ENCODE measurements at regions not wholly inside any gene's neighbourhood (a gene's known extent, or its start where the extent isn't known, plus 50 kb on each side); places are given as distances from the start of the nearest gene placed in this dataset.

GRCh38 chr5:155504606-155505005 is 491.1 kb downstream of the KIF4B start:
- Histone ChIP-seq H3K27ac (no peak overlapping the region), H3K4me1 (no peaks in the 10 kb centered on the region), H3K4me3 (no peak overlapping the region), H3K9me3 (no peaks in the 10 kb centered on the region), H3K4me2 (no peak overlapping the region)
- DNase-seq (ENCODE audit: low read depth in 1 of 2, low spot score in 1 of 2) = no peak
- ChIA-PET CTCF (no interaction called here), POLR2A (no interaction called here)
- no peak for ATAC-seq
- no peak for TF ChIP-seq CTCF (IDR thresholded peaks at IDR 0.05)
- no peak for FAIRE-seq
- WGBS (ENCODE audit: missing lambda C conversion rate) = 0% methylated on average over 1 of the region's 1 CpG

GRCh38 chr5:155507363-155507762 is 493.8 kb downstream of the KIF4B start:
- no peak for ATAC-seq
- POLR2A ChIA-PET = no interaction called here
- FAIRE-seq = no peak
- Histone ChIP-seq H3K9me3 (no peaks in the 10 kb centered on the region), H3K4me3 (no peak overlapping the region), H3K4me1 (no peaks in the 10 kb centered on the region), H3K4me2 (no peak overlapping the region), H3K27ac (no peak overlapping the region)
- CTCF ChIA-PET = interaction anchor here (0.7 kb wide), 1 partner anchor 535 kb away, joined by 4 read pairs; no protein-coding TSS in a partner anchor
- no peak for DNase-seq (ENCODE audit: low read depth in 1 of 2, low spot score in 1 of 2)
- TF ChIP-seq ATOH8 (CRISPR knock-in tag; IDR thresholded peaks at IDR 0.05; ENCODE audit: low read depth) (no peak), CBX8 (IDR thresholded peaks at IDR 0.05) (no peak), GATA3 (IDR thresholded peaks at IDR 0.05; ENCODE audit: borderline replicate concordance) (no peak), MAX (IDR thresholded peaks at IDR 0.05) (no peak), MYC (IDR thresholded peaks at IDR 0.05; ENCODE audit: borderline replicate concordance, low read length) (no peak), KDM1A (IDR thresholded peaks at IDR 0.05; ENCODE audit: low read depth) (no peak), POLR2A (IDR thresholded peaks at IDR 0.05; ENCODE audit: low read length) (no peak), RNF2 (IDR thresholded peaks at IDR 0.05; ENCODE audit: borderline replicate concordance, low read depth) (no peak), HOXB5 (CRISPR knock-in tag; IDR thresholded peaks at IDR 0.05) (no peak), CTCF (IDR thresholded peaks at IDR 0.05) (no peak), CHD2 (IDR thresholded peaks at IDR 0.05; ENCODE audit: low read length, partially characterized antibody) (no peak), CBX2 (IDR thresholded peaks at IDR 0.05; ENCODE audit: borderline replicate concordance, low read depth) (no peak), FOSL2 (IDR thresholded peaks at IDR 0.05) (no peak), FOSL2 (CRISPR knock-in tag; IDR thresholded peaks at IDR 0.05) (no peak), TFCP2L1 (CRISPR knock-in tag; IDR thresholded peaks at IDR 0.05) (no peak), EP300 (IDR thresholded peaks at IDR 0.05) (no peak), EHF (CRISPR knock-in tag; IDR thresholded peaks at IDR 0.05) (no peak), HOXA7 (CRISPR knock-in tag; IDR thresholded peaks at IDR 0.05) (no peak), HOXB13 (CRISPR knock-in tag; IDR thresholded peaks at IDR 0.05; ENCODE audit: low read depth) (no peak), RARB (CRISPR knock-in tag; IDR thresholded peaks at IDR 0.05) (no peak)

- Histone ChIP-seq H3K4me1 (no peaks in the 10 kb centered on the region), H3K4me3 (no peak overlapping the region), H3K4me2 (no peak overlapping the region), H3K9me3 (no peaks in the 10 kb centered on the region), H3K27ac (no peak overlapping the region)
- no peak for FAIRE-seq
- no peak for DNase-seq (ENCODE audit: low read depth in 1 of 2, low spot score in 1 of 2)
- POLR2A ChIA-PET = no interaction called here
- WGBS (ENCODE audit: missing lambda C conversion rate) = 27% methylated on average over 3 of the region's 3 CpGs
- CTCF ChIA-PET = no interaction called here
- no peak for ATAC-seq
- no peak for TF ChIP-seq RFX5 (IDR thresholded peaks at IDR 0.05)
- no peak for TF ChIP-seq POLR2AphosphoS2 (conservative IDR thresholded peaks at IDR 0.05; ENCODE audit: low read length)
- no peak for TF ChIP-seq FOSB (CRISPR knock-in tag; IDR thresholded peaks at IDR 0.05)
- no peak for TF ChIP-seq NR3C1 (IDR thresholded peaks at IDR 0.05)
- TF ChIP-seq RAD21 (conservative IDR thresholded peaks at IDR 0.05 in 1 of 2, IDR thresholded peaks at IDR 0.05 in 1 of 2) = no peak
- TF ChIP-seq CHD4 (IDR thresholded peaks at IDR 0.05; ENCODE audit: borderline replicate concordance) = no peak
- TF ChIP-seq JUNB (IDR thresholded peaks at IDR 0.05) = no peak
- no peak for TF ChIP-seq RARB (CRISPR knock-in tag; IDR thresholded peaks at IDR 0.05)
- no peak for TF ChIP-seq BHLHE40 (IDR thresholded peaks at IDR 0.05; ENCODE audit: low read depth, low read length)
- no peak for TF ChIP-seq SMC3 (IDR thresholded peaks at IDR 0.05)
- TF ChIP-seq GATA3 (IDR thresholded peaks at IDR 0.05; ENCODE audit: borderline replicate concordance) = no peak
- no peak for TF ChIP-seq E2F6 (IDR thresholded peaks at IDR 0.05; ENCODE audit: borderline replicate concordance, low read depth)
- TF ChIP-seq FOXS1 (CRISPR knock-in tag; IDR thresholded peaks at IDR 0.05) = no peak
- TF ChIP-seq SREBF2 (IDR thresholded peaks at IDR 0.05) = no peak
- no peak for TF ChIP-seq ZC3H11A (IDR thresholded peaks at IDR 0.05)
- TF ChIP-seq MAFK (IDR thresholded peaks at IDR 0.05; ENCODE audit: partially characterized antibody) = no peak
Observed at GRCh38 chr5:155508673-155509072, 495.1 kb downstream of the KIF4B start.

All from A549 (cell line).